NCI-H748 (cell line): ENCODE measurements at regions not wholly inside any gene's neighbourhood (a gene's known extent, or its start where the extent isn't known, plus 50 kb on each side); places are given as distances from the start of the nearest gene placed in this dataset.
"Not testable (repeated sequence)": the region's sequence is repeated elsewhere in the genome, so short reads cannot be mapped to it uniquely, and the experiment has no call there.

Source experiments
- DNase-seq: peaks from one replicate; lab custom pipeline; 2025; ENCODE audit not compliant: unreplicated experiment; lab: John Stamatoyannopoulos, UW

DNA sequence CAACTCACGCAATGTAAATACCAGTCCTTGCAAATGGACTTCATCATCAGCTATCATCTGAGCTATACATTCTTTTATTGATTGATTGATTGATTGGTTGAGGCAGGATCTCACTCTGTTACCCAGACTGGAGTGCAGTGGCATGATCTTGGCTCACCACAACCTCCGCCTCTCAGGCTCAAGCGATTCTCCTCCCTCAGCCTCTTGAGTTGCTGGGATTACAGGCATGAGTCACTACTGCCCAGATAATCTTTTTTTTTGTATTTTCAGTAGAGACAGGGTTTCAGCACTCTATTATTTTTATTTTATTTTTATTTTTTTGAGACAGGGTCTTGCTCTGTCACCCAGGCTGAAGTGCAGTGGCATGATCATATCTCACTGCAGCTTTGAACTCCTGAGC lies 369.5 kb downstream of the MAT2B start:
- not testable (repeated sequence) for DNase-seq

DNA sequence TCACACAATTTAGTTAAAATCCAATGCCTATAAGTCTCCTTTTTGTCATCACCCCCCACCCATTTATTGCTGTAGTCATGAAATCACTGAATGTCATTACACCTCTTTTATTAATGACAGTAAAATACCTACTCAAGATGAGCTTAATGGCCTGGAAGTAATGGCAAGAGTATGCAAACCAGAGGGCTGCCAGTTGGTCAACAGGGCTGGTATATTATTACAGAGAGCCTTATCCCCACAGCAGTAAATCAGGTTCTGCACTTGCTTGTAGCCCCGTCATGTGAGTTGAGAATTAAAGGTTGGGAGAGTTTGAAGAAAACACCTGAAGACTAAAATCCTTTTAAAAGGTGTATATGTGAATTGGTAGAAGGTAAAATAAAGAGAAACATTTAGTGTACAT lies 372.4 kb downstream of the MAT2B start:
- DNase-seq: peak; percentile 37

DNA sequence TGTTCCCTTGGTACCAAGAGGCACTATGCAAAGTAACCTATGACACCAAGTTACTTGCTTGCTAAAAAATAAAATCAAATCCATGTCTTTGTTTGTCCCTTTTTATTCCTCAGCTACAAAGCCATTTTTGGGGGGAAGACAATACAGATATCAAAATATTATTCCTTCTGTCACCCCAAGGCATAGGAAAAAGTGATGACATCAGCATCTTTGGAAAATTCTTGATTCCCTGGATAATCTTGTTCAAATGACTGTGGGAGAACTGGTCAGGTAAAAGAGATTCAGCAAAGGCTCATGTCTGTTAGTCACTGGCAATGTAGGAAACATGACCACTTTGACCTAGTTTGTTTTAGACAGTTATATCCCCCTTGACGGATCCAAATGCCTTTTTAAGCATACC lies 373.1 kb downstream of the MAT2B start:
- DNase-seq: no peak

DNA sequence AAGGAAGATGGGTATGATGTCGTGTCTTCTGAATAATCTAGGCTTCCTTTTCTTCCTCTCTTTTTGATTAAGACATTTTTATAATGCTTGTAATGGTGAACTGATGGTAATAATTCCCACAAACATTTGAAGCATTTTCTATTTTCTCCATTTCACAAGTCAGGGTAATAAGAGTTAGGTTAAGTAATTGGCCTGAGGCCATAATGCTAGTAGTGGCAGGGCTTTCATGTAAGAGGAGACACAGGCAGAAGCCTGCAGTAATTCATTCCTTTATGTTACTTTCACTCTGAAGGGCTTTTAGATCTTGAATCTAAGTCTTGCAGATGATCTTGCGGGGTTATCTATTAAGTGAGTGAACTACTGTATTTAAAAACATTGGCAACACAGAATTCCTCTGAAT lies 374.9 kb downstream of the MAT2B start:
- no peak for DNase-seq

DNA sequence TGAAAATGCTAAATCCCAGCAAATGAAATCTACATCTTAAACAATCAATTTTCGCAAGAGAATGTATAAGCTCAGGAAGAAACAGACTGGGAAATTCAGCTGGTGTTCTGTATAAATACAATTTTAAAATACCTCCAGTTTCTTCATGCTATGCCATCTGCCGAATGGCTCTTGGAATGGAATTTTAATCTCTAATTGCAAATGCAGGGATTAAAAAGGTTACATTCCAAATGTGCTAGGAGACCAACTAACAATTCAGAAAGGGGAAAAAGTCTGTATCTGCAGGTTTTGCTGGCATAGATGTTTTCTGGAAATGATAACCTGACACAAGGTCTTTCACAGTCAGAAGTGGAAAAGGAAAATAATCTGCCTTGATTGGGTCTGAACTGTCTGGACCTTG lies 379.7 kb downstream of the MAT2B start:
- no peak for DNase-seq

DNA sequence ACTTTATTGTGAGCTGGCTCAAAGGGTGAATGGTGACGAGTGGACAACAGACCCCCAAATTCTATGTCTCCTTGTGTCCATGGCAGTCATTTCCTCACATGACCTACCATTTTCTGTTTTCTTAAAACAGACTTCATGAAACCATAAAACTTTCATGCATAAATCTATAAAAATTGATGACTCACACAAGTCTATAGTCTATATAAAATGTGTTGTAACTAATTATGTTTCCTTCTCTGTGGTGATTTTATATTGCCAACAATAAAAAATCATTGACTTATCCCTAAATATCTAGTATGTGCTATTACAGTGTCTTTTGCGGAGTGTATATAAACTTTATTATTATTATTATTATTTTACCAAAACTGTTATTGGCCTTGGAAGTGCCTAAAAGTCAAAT lies 382.4 kb downstream of the MAT2B start:
- DNase-seq: no peak

DNA sequence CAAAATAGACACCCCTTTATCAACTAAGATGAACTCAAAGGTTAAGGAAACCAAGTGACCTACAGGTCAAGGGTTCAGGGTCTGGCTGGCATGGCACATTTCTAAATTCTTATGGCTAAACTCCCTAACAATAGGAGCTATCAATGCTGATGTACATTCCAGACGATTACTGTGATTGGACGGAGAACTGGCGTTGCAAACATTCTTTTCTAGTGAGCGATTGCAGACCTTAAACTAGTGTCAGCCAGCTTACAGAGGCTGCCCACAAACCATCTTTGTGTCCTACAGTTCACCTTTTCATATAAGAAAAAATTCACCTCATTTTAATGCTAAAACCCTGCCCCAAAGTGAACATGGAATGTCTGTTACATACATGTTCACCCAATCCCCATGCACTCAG lies 382.9 kb downstream of the MAT2B start:
- DNase-seq: no peak

DNA sequence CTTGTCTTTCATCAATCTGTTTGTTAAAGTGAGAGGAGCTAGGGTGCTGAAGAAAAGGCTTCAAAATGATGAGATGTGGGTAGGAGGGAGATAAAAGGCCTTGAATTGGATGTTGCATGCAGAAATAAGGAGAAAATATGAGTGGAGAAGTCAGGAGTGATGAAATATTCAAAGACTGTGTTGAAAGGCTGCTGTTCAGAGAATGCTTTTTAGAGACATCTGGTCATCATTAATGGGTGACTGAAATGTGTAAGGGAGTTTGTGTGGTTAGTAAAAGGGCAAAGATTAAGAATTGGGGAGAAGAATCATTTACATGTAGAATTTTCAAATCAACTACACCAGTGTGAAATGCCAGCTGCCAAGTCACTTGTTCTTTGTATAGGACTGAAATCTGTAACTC lies 383.9 kb downstream of the MAT2B start:
- DNase-seq: no peak

DNA sequence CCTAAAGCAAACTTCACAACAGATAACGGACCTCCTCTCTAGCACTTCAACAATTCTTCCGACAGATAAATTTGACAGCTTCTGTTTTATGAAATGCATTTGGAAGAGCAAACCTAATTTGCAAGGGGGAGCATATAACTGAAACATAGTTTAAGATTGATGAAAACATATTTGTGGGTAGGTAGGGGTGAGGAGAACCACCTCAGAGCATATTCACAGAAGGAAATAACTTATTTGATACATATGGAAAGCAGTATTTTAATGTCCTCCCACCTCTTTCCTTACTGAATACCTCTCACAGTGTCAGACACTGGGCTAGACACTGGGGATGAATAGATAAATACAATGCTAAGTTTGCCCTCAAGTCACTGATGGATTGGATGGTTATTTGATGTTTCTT lies 384.8 kb downstream of the MAT2B start:
- DNase-seq: no peak

DNA sequence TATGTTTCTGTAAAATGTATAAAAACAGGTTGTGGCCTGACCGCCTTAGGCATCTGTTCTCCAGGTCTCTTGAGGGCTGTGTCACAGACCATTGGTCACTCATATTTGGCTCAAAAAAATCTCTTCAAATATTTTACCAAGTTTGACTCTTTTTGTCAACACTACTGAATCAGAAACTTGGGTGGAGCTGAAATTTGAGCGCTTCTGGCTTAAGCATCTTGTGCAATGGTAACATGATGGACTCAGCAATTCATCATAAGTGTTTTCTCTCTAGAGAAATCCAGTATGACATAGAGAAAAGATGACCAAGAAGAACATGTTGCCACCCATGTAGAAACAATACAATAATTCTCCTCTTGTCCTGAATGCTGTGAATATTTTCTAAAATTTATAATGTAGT lies 387.9 kb downstream of the MAT2B start:
- DNase-seq: no peak

DNA sequence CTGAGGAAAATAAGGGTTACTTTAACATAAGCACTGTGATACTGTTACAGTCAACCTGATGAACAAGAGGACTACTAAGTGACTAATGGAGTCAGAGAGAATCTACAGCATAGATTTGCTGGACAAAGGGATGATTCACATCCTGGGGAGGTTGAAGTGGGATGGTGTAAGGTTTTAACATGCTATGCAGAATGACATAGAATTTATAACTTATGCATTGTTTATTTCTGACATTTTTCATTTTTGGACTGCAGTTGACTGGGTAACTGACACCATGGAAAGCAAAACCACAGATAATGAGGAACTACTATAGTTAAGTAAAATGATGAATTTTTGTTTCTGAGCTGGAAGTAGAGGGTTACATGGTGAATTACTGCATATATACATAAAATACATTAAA lies 389.2 kb downstream of the MAT2B start:
- no peak for DNase-seq

DNA sequence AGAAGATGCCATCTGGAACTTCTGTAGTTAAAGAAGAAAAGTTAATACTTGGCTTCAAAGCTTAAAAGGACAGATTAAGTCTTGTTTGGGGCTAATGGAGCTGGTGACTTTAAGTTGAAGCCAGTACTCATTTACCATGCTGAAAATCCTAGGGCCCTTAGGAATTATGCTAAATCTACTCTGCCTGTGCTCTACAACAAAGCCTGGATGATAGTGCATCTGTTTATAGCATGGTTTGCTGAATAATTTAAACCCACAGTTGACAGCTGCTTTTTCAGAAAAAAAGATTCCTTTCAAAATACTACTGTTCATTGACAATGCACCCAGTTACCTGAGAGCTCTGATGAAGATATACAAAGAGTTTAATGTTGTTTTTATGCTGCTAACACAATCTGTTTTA lies 393.5 kb downstream of the MAT2B start:
- DNase-seq: no peak

DNA sequence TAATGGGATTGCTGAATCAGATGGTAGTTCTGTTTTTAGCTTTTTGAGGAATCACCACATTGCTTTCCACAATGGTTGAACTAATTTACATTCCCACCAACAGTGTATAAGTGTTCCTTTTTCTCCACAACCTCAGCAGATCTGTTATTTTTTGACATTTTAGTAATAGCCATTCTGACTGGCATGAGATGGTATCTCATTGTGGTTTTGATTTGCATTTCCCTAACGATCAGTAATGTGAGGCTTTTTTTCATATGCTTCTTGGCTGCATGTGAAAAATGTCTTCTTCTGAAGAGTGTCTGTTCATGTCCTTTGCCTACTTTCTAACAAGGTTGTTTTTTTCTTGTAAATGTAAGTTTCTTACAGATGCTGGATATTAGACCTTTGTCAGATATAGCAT lies 402.4 kb downstream of the MAT2B start:
- not testable (repeated sequence) for DNase-seq

DNA sequence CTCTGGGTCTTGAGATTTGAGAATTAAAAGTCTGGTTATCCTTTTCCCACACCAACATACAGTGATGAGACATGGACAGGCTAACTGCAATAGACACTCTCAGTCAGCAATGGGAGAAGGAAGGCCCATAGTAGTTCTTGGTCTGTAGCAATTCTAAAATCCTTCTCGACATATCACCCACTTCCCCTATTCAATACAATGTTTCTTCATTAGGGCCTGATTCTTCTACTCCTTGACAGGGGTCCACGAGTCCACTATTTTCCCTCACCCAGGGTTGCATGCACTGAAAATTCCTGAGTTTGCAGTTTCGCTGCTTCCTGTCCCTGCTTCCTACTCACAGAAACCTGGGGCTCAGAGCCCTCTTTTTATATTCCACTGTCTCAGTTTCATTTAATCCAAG lies 402.8 kb downstream of the MAT2B start:
- no peak for DNase-seq

DNA sequence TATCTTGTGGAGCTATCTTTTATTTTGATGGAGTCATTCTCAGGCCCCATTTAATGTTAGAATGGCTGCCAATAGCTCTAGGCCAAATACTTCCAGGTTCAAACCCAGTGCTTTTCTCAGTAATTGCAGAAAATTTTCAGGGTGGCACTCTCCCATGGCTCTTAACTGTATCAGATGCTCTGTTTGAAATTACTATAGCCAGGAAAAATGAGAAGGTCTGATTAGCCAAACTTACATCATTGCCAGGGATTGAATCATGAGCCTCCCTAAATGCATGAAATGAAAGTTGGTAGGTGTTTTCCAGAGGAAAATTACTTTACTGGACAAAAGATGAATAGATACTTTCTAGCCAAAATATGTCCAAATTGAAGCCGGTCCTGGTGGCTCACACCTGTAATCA lies 404.8 kb downstream of the MAT2B start:
- no peak for DNase-seq

DNA sequence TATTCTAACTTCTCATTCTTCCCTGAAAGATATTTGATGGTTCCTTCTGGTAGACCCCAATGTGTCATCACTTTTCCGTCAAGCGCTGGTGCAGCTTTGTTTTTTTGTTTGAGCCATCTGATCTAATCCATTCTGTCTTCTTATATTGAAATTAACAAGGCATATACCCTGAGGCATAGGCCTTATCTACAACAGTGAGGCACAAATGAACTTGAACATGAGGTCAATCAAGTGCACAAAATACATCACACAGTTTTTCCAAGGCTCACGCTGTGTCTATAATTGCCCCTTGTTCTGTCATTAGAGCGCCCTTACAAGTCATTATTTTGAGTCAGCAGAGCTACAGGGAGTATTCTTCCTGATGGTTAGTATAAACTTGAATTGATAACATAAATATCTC lies 406.6 kb downstream of the MAT2B start:
- peak; percentile 86 for DNase-seq

DNA sequence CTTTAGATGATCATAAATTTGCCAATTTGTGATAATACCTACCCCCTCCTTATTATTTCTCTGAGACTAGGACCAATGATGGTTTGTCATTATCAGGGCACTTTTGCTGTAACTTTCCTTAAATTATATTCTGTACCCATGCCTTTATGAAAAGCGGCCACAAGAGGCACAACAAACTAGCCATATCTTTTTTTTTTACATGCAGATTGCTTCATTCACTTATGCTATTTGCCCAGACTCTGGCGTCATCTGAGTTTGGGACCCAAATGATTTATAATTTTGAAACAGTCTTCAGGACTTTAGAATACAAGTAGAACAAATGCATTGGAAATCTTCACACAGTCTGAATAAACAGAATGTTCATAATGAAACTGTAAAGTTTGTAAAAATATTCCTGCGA lies 408.1 kb downstream of the MAT2B start:
- no peak for DNase-seq

DNA sequence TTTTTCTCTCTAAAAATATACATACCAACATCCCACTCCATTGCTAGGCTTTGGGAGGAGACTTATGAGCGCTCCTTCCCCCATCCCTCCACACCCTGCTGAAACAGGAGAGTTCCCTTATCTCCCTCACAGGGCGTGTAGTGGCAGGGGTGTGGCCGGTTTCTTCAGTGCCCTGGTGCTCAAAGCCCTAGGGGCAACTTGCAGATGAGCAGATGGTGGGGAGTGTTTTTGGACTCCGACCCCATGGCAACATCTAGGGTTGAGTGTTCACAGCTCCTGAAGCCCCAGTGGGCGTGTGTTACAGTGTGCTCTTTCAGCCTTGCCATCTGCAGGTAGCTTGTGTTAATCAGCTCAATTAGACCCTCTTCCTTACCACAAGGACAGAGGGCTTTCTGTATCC lies 409.5 kb downstream of the MAT2B start:
- DNase-seq: peak; percentile 87

DNA sequence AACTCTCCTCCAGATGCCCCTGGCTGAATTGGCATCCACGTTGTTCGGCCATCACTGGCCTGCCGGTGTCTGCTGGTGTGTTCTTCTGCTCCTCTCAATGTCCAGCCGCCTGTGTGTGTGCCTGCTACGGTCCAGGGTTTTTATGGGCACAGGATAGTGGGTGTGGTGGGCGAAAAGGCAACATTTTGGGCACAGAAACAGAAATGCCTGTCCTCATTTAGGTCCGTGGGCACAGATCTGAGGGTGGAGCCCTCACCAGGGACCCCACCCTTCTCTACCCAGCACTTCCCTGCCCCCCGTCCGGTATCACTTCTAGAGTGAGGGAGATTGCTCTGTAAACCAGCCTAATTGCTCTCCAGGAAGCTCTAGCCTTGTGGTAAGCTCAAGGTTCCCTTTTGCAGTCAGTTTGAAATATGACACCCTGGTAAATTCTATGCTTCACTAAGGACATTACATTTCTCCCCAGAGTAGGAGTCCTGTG lies 410.1 kb downstream of the MAT2B start:
- DNase-seq: peak; percentile 96

DNA sequence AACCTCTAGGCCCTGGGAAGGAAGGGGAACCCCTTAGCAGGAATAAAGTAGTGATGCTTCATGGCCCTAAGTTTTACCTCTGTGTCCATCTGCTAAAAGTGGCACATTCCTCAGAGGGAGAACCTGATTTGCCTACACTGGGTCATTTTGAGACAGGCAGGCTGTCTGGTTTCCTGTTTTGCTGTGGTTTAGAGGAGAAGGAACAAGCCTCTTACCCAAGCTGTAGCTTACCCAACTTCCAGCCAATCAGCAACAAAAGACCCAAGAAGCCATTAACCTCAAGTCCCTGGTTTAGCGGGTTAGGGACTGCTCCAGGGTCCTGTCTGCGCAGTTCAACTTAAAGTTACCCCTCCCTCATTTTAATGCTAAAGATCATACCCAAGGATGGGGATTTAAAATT lies 411.0 kb downstream of the MAT2B start:
- DNase-seq: no peak

DNA sequence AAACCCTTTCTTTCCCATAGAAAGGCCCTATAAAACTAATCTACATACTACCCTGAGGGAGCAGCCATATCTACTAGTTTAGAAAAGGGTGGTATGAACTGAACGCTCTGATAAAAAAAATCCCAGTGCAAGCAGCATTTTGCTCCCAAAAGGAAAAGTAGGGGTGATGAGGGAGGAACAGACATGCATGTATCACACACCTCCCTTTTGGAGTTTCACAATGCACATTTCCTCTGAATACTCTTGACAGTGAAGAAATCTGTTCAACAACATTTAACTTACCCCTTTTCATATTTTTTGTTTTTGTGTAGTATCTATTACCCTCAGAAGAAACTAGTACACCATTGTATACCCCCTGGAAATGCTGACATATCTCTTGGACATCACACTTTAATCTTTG lies 411.4 kb downstream of the MAT2B start:
- DNase-seq: no peak

DNA sequence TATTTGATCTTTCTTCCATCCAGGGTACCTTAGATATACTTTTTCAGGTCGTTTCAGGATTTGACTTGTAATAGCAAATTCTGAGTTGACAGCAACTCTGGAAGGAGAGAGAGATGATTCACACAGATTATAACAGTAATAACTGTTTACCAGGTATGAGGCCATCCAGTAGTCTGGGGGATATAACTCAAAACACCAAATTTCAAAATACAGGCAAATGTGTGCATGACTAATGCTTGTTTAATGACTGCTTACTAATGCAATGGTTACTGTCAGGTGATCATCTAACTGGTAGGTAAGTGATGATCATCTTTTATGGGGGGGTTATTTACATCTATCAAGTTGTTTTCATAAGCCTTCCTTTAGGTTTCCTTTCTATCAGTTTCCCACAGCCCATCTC lies 412.3 kb downstream of the MAT2B start:
- DNase-seq: no peak

DNA sequence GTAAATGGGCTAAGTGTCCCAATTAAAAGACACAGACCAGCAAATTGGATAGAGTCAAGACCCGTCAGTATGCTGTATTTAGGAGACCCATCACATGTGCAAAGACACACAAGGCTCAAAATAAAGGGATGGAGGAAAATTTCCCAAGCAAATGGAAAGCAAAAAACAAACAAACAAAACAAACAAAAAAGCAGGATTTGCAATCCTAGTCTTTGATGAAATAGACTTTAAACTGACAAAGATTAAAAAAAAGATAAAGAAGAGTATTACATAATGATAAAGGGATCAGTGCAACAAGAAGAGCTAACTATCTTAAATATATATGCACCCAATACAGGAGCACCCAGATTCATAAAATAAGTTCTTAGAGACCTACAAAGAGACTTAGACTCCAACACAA lies 429.6 kb downstream of the MAT2B start:
- DNase-seq: not testable (repeated sequence)

DNA sequence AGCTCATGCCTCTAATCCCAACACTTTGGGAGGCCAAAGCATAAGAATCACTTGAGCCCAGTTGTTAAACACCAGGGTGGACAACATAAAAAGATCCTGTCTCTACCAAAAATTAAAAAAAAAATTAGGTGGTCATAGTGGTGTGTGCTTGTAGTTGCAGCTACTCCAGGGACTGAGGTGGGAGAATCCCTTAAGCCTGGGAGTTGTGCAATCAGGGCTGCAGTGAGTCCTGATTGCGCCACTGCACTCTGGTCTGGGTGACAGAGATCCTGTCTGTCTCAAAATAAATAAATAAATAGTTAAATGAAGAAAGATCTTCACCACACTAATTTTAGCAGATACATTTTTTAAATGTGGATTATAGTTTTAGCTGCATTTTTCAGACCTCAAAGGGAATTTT lies 433.2 kb downstream of the MAT2B start:
- DNase-seq: no peak
